ENCODE measurements at regions not wholly inside any gene's neighbourhood (a gene's known extent, or its start where the extent isn't known, plus 50 kb on each side); places are given as distances from the start of the nearest gene placed in this dataset.

DNA sequence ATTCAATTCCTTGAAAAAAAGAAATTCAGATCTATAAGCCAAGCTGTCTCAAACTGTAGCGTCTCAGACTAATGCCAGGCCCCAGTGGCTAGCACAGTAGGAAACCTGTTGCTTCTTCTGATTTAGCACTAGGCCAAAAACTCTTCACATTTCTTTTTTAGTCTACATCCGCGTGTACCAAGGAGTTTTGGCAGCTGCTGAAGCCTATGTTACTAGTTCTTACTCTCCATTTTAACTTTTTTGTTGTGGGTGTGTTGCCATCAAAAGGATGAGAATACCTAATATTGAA is 65.0 kb upstream of the BTN3A2 start:
- TF ChIP-seq, protein P1, sequence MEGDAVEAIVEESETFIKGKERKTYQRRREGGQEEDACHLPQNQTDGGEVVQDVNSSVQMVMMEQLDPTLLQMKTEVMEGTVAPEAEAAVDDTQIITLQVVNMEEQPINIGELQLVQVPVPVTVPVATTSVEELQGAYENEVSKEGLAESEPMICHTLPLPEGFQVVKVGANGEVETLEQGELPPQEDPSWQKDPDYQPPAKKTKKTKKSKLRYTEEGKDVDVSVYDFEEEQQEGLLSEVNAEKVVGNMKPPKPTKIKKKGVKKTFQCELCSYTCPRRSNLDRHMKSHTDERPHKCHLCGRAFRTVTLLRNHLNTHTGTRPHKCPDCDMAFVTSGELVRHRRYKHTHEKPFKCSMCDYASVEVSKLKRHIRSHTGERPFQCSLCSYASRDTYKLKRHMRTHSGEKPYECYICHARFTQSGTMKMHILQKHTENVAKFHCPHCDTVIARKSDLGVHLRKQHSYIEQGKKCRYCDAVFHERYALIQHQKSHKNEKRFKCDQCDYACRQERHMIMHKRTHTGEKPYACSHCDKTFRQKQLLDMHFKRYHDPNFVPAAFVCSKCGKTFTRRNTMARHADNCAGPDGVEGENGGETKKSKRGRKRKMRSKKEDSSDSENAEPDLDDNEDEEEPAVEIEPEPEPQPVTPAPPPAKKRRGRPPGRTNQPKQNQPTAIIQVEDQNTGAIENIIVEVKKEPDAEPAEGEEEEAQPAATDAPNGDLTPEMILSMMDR (IDR thresholded peaks at IDR 0.05; ENCODE audit: partially characterized antibody, unreplicated experiment): no peak
- Mint-ChIP-seq H3K27me3 (ENCODE audit: unreplicated experiment) (no peaks in the 10 kb centered on the region), H3K9me3 (ENCODE audit: unreplicated experiment) (peaks cover 2% of the 10 kb centered on the region), H3K4me3 (ENCODE audit: unreplicated experiment) (no peak overlapping the region), H3K36me3 (ENCODE audit: unreplicated experiment) (no peaks in the 10 kb centered on the region), H3K4me1 (ENCODE audit: low read depth, unreplicated experiment) (peaks cover 3% of the 10 kb centered on the region), H3K27ac (ENCODE audit: unreplicated experiment) (no peak overlapping the region)
- DNase-seq: no peak

DNA sequence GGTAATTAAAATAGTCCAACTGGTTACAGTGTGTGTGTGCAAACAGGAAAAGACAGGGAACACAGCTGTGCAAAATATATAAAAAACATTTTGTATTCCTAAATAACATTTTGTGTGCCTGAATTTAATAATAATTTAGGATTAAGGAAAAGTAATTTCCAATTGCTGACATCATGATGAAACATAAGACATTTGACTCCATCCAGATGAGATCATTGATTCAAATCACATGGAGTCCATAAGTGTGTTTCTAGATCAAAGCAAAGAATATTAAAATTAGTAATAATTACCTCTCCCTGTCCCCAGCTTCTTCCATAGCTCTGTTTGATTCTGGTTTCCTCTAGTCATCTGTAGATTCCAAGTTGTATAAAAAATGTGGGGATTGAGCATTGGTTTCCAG is 64.6 kb upstream of the BTN3A2 start:
- Mint-ChIP-seq H3K4me3 (ENCODE audit: unreplicated experiment) (no peak overlapping the region), H3K27me3 (ENCODE audit: unreplicated experiment) (peaks cover 1% of the 10 kb centered on the region), H3K4me1 (ENCODE audit: low read depth, unreplicated experiment) (peaks cover 4% of the 10 kb centered on the region), H3K27ac (ENCODE audit: unreplicated experiment) (no peak overlapping the region), H3K36me3 (ENCODE audit: unreplicated experiment) (no peaks in the 10 kb centered on the region), H3K9me3 (ENCODE audit: unreplicated experiment) (peaks cover 4% of the 10 kb centered on the region)
- DNase-seq: no peak
- TF ChIP-seq, protein P1 (IDR thresholded peaks at IDR 0.05; ENCODE audit: partially characterized antibody, unreplicated experiment): no peak

DNA sequence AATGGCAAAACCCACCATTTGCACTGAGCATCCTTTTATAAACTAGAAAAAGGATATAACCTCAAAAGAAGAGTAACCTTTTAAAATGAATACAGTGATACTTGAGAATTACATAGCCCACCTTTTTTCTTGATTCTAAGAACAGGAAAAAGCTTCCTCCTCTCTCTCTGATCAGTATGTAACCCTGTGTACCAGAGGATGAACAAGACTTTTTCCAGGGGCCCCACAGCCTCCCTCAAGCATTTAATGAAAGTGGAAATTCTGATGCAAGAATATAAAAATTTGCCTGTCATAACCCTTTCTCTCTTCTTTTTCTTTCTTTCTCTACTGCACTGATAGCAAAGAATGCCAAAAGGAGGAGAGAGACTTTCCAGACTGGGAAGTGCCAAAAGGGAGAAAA is 64.2 kb upstream of the BTN3A2 start:
- Mint-ChIP-seq H3K36me3 (ENCODE audit: unreplicated experiment) (no peaks in the 10 kb centered on the region), H3K4me1 (ENCODE audit: low read depth, unreplicated experiment) (peaks cover 4% of the 10 kb centered on the region), H3K9me3 (ENCODE audit: unreplicated experiment) (peaks cover 5% of the 10 kb centered on the region), H3K4me3 (ENCODE audit: unreplicated experiment) (no peak overlapping the region), H3K27ac (ENCODE audit: unreplicated experiment) (no peak overlapping the region), H3K27me3 (ENCODE audit: unreplicated experiment) (peaks cover 2% of the 10 kb centered on the region)
- TF ChIP-seq, protein P1 (IDR thresholded peaks at IDR 0.05; ENCODE audit: partially characterized antibody, unreplicated experiment): no peak
- no peak for DNase-seq

DNA sequence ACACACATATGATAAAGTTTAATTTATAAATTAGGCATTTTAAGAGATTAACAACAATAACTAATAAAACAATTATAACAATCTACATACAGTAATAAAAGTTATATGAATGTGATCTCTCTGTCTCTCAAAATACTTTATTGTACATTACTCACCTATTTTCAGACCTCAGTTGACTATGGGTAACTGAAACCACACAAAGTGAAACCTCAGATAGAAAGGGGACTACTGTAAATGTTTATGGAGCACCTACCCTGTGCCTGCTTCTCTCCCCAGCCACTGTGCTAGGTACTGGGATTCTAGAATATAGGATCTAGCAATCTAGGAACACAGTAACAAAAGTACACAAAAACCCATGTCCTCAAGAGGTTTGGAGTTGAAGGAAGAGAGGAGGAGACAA is 63.4 kb upstream of the BTN3A2 start:
- H3K27ac Mint-ChIP-seq (ENCODE audit: unreplicated experiment): no peak overlapping the region
- no peaks in the 10 kb centered on the region for H3K36me3 Mint-ChIP-seq (ENCODE audit: unreplicated experiment)
- no peak for DNase-seq
- peaks cover 4% of the 10 kb centered on the region for H3K4me1 Mint-ChIP-seq (ENCODE audit: low read depth, unreplicated experiment)
- TF ChIP-seq, protein P1 (IDR thresholded peaks at IDR 0.05; ENCODE audit: partially characterized antibody, unreplicated experiment): no peak
- H3K27me3 Mint-ChIP-seq (ENCODE audit: unreplicated experiment): peaks cover 2% of the 10 kb centered on the region
- no peak overlapping the region for H3K4me3 Mint-ChIP-seq (ENCODE audit: unreplicated experiment)
- H3K9me3 Mint-ChIP-seq (ENCODE audit: unreplicated experiment): peaks cover 5% of the 10 kb centered on the region

- TF ChIP-seq, protein P1 (IDR thresholded peaks at IDR 0.05; ENCODE audit: partially characterized antibody, unreplicated experiment): no peak
- Mint-ChIP-seq H3K27me3 (ENCODE audit: unreplicated experiment) (peaks cover 2% of the 10 kb centered on the region), H3K27ac (ENCODE audit: unreplicated experiment) (no peak overlapping the region), H3K36me3 (ENCODE audit: unreplicated experiment) (no peaks in the 10 kb centered on the region), H3K4me3 (ENCODE audit: unreplicated experiment) (no peak overlapping the region), H3K4me1 (ENCODE audit: low read depth, unreplicated experiment) (peaks cover 4% of the 10 kb centered on the region), H3K9me3 (ENCODE audit: unreplicated experiment) (peaks cover 5% of the 10 kb centered on the region)
- no peak for DNase-seq
Measured at GRCh38 chr6:26302941-26303559, 61.9 kb upstream of the BTN3A2 start.
